Smooth muscle cell (in vitro differentiated cells): ENCODE measurements at regions not wholly inside any gene's neighbourhood (a gene's known extent, or its start where the extent isn't known, plus 50 kb on each side); places are given as distances from the start of the nearest gene placed in this dataset.

Experiments
- DNase-seq: peaks from one replicate; lab custom pipeline; 2025; ENCODE audit not compliant: unreplicated experiment; lab: John Stamatoyannopoulos, UW
- H2AFZ ChIP-seq: fragments of 200-600 bp; sonication (generic); 2 replicates; pipeline ENCODE4 v1.6.0; 2016; ENCODE audit warnings: antibody characterized with exemption, low read depth, mild to moderate bottlenecking
- H3F3A ChIP-seq: fragments of 200-600 bp; sonication (generic); 2 replicates; pipeline ENCODE4 v1.6.0; 2017; ENCODE audit warnings: antibody characterized with exemption, low read depth
- H3K27ac ChIP-seq: fragments of 200-600 bp; sonication (generic); 2 replicates; pipeline ENCODE4 v1.5.1; 2016; ENCODE audit warnings: low read depth, mild to moderate bottlenecking
- H3K27me3 ChIP-seq: fragments of 200-600 bp; sonication (generic); 2 replicates; pipeline ENCODE4 v1.6.1; 2016; ENCODE audit warnings: low read depth, mild to moderate bottlenecking
- H3K36me3 ChIP-seq: fragments of 200-600 bp; sonication (generic); 2 replicates; pipeline ENCODE4 v1.5.1; 2016; ENCODE audit warnings: low read depth
- H3K4me1 ChIP-seq: fragments of 200-600 bp; sonication (generic); 2 replicates; pipeline ENCODE4 v1.5.1; 2016; ENCODE audit warnings: low read depth
- H3K4me2 ChIP-seq: fragments of 200-600 bp; sonication (generic); 2 replicates; pipeline ENCODE4 v1.6.0; 2016; ENCODE audit warnings: mild to moderate bottlenecking
- H3K4me3 ChIP-seq: fragments of 200-600 bp; sonication (generic); 2 replicates; pipeline ENCODE4 v1.5.1; 2016; ENCODE audit warnings: mild to moderate bottlenecking
- H3K79me2 ChIP-seq: fragments of 200-600 bp; sonication (generic); 2 replicates; pipeline ENCODE4 v1.6.0; 2016; ENCODE audit warnings: low read depth, mild to moderate bottlenecking
- H3K9ac ChIP-seq: fragments of 200-600 bp; sonication (generic); 2 replicates; pipeline ENCODE4 v1.6.0; 2016; ENCODE audit warnings: low read depth
- H3K9me3 ChIP-seq: fragments of 200-600 bp; sonication (generic); replicated peaks from 2 replicates; pipeline ENCODE4 v1.5.1; 2016; ENCODE audit warnings: low read depth
- H4K20me1 ChIP-seq: fragments of 200-600 bp; sonication (generic); 2 replicates; pipeline ENCODE4 v1.6.0; 2016; ENCODE audit warnings: low read depth
- WGBS: methylation state at CpG from one replicate; pipeline ENCODE4 v1.1.7; 2016; ENCODE audit warnings: low lambda C conversion rate; 5-methylcytosine and 5-hydroxymethylcytosine counted together
- TF ChIP-seq, protein P1 (sequence below): fragments of 200-600 bp; sonication (generic); IDR thresholded peaks from 2 replicates; pipeline ENCODE4 v1.5.1; 2017; ENCODE audit warnings: borderline replicate concordance, mild to moderate bottlenecking, antibody characterized with exemption; ENCODE audit not compliant: insufficient read depth, poor library complexity, severe bottlenecking

DNA sequence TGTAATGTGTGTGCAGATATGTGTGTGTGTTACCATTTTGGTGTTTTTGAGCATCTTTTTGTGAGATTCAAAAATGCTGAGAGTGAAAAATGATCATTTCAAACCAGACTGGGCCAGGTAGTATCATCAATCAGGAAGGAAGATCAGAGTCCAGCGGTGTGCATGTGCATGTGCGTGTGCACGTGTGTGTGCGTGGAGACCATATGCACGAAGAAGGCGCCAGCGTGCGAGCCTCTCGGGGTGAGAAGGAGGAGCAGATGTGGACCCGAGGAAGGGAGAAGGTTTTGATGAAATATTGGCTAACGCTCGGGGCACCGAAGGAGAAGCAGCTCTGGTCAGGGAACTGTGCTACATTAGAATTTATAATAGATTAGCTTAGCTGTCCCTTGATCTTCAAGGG lies 516.4 kb downstream of the CCDC171 start:
- H3K27ac ChIP-seq: no peak overlapping the region
- no peak overlapping the region for H3K9ac ChIP-seq
- no peaks in the 10 kb centered on the region for H3K79me2 ChIP-seq
- DNase-seq: no peak
- no peaks in the 10 kb centered on the region for H3F3A ChIP-seq
- no peaks in the 10 kb centered on the region for H3K9me3 ChIP-seq
- TF ChIP-seq, protein P1, sequence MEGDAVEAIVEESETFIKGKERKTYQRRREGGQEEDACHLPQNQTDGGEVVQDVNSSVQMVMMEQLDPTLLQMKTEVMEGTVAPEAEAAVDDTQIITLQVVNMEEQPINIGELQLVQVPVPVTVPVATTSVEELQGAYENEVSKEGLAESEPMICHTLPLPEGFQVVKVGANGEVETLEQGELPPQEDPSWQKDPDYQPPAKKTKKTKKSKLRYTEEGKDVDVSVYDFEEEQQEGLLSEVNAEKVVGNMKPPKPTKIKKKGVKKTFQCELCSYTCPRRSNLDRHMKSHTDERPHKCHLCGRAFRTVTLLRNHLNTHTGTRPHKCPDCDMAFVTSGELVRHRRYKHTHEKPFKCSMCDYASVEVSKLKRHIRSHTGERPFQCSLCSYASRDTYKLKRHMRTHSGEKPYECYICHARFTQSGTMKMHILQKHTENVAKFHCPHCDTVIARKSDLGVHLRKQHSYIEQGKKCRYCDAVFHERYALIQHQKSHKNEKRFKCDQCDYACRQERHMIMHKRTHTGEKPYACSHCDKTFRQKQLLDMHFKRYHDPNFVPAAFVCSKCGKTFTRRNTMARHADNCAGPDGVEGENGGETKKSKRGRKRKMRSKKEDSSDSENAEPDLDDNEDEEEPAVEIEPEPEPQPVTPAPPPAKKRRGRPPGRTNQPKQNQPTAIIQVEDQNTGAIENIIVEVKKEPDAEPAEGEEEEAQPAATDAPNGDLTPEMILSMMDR: no peak
- no peaks in the 10 kb centered on the region for H3K27me3 ChIP-seq
- 95% methylated on average over 13 of the region's 13 CpGs for WGBS
- no peak overlapping the region for H3K4me3 ChIP-seq
- peaks cover 7% of the 10 kb centered on the region for H3K4me1 ChIP-seq
- H2AFZ ChIP-seq: no peak overlapping the region
- H4K20me1 ChIP-seq: no peaks in the 10 kb centered on the region
- H3K36me3 ChIP-seq: no peaks in the 10 kb centered on the region
- no peak overlapping the region for H3K4me2 ChIP-seq

DNA sequence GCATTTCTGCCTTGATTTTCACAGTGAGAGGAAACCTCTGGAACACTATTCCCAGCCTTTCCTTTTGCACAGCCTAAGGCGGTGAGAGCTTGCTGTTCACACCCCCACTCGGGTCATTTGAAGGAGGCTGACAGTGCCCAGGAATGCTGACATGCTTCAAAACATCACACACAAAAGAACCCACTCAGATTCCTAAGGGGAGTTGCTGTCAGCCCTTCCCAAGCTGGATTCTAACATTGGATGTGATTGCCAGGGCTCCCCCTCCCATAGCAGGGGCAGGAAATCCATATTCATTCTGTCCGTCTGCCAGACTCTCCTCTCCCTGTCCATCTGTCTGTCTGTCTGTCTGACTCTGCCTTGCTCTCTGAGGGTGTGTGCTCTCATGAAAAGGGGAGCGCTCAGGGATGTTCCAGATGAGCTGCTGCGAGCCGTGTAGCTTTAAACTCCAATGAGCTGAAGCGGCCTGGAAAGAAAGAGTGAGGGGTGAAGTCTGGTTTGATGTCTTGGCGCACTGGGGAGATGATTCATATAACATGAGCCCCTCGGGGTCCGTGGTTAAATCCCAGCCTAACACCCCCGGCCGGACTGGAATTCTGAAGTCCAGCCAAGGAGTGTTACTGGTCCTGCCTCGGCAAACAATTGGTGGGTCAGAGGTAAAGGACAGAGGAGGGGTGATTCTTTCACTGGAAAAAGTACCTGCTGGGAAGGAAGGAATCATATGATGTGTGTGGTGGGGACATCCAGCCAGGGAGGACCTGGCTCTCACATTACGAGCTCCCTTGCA lies 517.0 kb downstream of the CCDC171 start:
- Histone ChIP-seq H3K27ac (peak overlapping the region; percentile 35), H3F3A (no peaks in the 10 kb centered on the region), H3K9me3 (no peaks in the 10 kb centered on the region), H3K27me3 (no peaks in the 10 kb centered on the region), H2AFZ (no peak overlapping the region), H3K4me3 (no peak overlapping the region), H3K36me3 (no peaks in the 10 kb centered on the region), H4K20me1 (no peaks in the 10 kb centered on the region), H3K4me2 (no peak overlapping the region), H3K79me2 (no peaks in the 10 kb centered on the region), H3K9ac (no peak overlapping the region), H3K4me1 (peaks cover 7% of the 10 kb centered on the region)
- DNase-seq: no peak
- TF ChIP-seq, protein P1: no peak
- WGBS: 52% methylated on average over 14 of the region's 14 CpGs

DNA sequence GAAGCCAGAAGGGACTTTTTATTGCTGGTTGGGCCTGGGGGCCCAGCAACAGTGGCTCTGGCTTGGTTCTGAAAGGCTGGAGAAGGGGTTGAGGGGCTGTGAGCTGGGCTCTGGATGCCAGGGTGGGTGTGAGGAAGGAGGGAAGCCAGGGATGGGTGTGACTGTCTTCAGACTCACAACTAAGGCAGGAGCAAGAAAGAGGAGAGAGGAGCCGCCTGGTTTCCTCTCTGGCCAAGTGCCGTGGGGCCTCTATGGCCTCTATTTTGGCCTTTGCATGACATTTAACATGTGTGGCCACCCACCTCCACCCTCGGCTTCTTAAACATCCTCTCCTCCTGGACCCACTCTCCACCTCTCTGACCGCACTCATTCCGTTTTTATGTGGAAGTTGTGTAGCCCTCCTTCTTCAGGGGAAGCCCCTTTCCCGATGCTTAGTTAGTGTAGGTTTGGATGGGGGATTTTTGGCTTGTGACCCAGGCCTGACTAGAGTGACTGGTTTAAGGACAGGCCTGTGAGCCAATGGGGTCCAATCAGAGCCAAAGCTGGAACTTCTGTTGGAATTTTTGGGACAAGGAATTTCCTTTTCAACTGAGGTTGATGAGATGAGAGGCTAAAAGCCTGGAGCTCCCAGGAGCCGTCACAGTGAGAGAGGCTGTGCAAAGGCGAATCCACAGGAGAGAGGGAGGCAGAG lies 517.8 kb downstream of the CCDC171 start:
- TF ChIP-seq, protein P1: no peak
- Histone ChIP-seq H3K9ac (no peak overlapping the region), H3K4me1 (peaks cover 7% of the 10 kb centered on the region), H3K36me3 (no peaks in the 10 kb centered on the region), H2AFZ (no peak overlapping the region), H3K79me2 (no peaks in the 10 kb centered on the region), H4K20me1 (no peaks in the 10 kb centered on the region), H3K4me3 (no peak overlapping the region), H3K9me3 (no peaks in the 10 kb centered on the region), H3K4me2 (no peak overlapping the region), H3K27me3 (no peaks in the 10 kb centered on the region), H3K27ac (no peak overlapping the region), H3F3A (no peaks in the 10 kb centered on the region)
- 90% methylated on average over 8 of the region's 8 CpGs for WGBS
- no peak for DNase-seq
